GM12865 (cell line): ENCODE measurements at regions not wholly inside any gene's neighbourhood (a gene's known extent, or its start where the extent isn't known, plus 50 kb on each side); places are given as distances from the start of the nearest gene placed in this dataset.
"Not testable (repeated sequence)": the region's sequence is repeated elsewhere in the genome, so short reads cannot be mapped to it uniquely, and the experiment has no call there.

ENCODE experiments used
- DNase-seq: peaks from one replicate; pipeline ENCODE4 v3.0.0; 2010; ENCODE audit warnings: low read depth
- H3K4me3 ChIP-seq: 2 replicates; pipeline ENCODE4 v1.5.1; 2011; ENCODE audit warnings: mild to moderate bottlenecking, low read depth, low read length, control low read depth
- TF ChIP-seq, protein P1 (sequence below): IDR thresholded peaks from 2 replicates; pipeline ENCODE4 v1.5.1; 2011; ENCODE audit warnings: low read length, control low read depth, low read depth, inconsistent platforms; ENCODE audit not compliant: insufficient read depth; ENCODE audit errors: missing control alignments

DNA sequence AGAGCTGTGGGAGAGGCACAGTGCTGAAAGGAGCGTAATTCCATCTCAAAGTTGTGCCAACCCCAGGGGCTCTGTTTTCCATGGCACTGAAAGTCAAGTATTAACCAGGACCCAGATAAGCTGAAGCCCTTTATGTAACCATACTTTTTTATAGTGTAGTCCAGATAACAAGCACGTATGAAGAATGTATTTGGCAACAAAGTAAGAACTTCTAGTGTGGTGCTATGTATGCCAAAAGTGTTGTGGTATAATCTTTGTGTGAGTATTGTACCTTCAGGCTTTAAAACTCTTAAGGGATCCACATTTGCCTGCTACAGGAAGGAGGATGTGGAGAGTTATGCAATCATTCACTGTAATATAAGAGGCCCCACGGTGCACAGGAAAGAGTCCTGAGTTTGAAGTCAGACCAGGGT, 129.4 kb downstream of the IBTK start:
- DNase-seq = no peak
- H3K4me3 ChIP-seq = no peak overlapping the region
- TF ChIP-seq, protein P1, sequence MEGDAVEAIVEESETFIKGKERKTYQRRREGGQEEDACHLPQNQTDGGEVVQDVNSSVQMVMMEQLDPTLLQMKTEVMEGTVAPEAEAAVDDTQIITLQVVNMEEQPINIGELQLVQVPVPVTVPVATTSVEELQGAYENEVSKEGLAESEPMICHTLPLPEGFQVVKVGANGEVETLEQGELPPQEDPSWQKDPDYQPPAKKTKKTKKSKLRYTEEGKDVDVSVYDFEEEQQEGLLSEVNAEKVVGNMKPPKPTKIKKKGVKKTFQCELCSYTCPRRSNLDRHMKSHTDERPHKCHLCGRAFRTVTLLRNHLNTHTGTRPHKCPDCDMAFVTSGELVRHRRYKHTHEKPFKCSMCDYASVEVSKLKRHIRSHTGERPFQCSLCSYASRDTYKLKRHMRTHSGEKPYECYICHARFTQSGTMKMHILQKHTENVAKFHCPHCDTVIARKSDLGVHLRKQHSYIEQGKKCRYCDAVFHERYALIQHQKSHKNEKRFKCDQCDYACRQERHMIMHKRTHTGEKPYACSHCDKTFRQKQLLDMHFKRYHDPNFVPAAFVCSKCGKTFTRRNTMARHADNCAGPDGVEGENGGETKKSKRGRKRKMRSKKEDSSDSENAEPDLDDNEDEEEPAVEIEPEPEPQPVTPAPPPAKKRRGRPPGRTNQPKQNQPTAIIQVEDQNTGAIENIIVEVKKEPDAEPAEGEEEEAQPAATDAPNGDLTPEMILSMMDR = no peak

DNA sequence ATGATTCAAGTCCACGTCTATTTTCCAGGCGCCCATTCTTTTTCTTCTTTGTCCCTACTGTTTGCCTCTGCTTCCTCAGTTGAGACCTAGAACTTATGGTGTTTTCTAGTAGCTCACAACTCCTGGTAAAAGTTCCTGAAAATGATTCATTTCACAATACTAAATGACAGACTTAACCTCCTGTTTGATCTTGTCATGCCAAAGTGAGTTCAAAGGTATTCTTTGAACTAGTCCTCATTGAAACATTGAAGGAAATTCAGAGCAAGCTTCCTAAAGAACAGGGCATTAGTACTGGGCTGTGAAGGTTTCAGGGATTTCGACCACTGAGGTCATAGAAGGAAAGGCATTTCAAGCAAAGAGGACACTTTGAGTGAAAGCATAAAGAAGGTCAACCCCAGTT, 132.8 kb downstream of the IBTK start:
- TF ChIP-seq, protein P1 = no peak
- H3K4me3 ChIP-seq = no peak overlapping the region
- no peak for DNase-seq

DNA sequence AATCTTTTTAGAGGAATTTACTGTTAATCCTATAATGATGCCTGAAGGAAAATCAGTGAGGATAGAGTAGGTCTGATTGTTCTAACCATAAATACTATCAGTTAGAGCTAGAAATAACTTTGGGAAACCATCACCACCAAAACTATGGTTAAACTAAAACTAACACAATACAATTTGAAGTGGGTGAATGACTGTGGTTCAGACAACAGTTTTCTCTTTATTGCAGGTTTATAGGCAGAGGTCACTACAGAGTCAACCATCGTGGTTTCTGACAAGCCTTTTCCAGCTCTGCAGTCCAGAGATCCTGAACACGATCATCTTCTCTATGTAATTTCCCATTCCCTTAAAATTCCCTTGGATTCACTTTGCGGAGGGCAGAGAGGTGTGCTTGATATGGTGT, 134.3 kb downstream of the IBTK start:
- no peak overlapping the region for H3K4me3 ChIP-seq
- DNase-seq = no peak
- TF ChIP-seq, protein P1 = no peak

DNA sequence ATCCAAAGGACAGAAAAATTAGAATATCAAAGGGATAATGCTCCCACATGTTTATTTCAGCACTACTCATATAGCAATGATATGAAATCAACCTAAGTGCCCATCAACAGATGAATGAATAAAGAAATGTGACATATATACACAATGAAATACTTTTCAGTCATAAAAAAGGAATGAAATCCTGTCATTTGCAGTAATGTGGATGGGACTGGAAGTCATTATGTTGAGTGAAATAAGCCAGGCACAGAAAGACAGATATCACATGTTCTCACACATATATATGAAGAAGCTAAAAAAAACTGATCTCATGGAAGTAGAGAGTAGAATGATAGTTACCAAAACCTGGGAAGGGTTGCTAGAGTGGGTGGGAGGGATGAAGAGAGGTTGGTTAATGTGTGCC, 135.7 kb downstream of the IBTK start:
- DNase-seq = no peak
- H3K4me3 ChIP-seq = no peak overlapping the region
- TF ChIP-seq, protein P1 = no peak

DNA sequence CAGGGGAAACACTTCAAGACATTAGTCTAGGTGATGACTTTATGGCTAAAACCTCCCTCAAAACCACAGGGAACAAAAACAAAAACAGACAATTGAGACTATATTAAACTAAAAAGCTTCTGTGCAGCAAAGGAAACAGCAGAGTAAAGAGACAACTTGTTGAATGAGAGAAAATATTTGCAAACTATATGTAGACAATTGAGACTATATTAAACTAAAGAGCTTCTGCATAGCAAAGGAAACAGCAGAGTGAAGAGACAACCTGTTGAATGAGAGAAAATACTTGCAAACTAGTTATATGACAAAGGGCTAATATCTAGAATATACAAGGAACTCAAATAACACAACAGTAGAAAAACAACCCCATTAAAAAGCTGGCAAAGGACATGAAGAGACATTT, 136.4 kb downstream of the IBTK start:
- TF ChIP-seq, protein P1 = no peak
- DNase-seq = no peak
- no peak overlapping the region for H3K4me3 ChIP-seq

DNA sequence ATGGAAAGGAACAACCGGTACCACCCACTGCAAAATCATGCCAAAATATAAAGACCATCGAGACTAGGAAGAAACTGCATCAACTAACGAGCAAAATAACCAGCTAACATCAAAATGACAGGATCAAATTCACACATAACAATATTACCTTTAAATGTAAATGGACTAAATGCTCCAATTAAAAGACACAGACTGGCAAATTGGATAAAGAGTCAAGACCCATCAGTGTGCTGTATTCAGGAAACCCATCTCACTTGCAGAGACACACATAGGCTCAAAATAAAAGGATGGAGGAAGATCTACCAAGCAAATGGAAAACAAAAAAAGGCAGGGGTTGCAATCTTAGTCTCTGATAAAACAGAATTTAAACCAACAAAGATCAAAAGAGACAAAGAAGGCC, 144.4 kb downstream of the IBTK start:
- not testable (repeated sequence) for DNase-seq, H3K4me3 ChIP-seq

DNA sequence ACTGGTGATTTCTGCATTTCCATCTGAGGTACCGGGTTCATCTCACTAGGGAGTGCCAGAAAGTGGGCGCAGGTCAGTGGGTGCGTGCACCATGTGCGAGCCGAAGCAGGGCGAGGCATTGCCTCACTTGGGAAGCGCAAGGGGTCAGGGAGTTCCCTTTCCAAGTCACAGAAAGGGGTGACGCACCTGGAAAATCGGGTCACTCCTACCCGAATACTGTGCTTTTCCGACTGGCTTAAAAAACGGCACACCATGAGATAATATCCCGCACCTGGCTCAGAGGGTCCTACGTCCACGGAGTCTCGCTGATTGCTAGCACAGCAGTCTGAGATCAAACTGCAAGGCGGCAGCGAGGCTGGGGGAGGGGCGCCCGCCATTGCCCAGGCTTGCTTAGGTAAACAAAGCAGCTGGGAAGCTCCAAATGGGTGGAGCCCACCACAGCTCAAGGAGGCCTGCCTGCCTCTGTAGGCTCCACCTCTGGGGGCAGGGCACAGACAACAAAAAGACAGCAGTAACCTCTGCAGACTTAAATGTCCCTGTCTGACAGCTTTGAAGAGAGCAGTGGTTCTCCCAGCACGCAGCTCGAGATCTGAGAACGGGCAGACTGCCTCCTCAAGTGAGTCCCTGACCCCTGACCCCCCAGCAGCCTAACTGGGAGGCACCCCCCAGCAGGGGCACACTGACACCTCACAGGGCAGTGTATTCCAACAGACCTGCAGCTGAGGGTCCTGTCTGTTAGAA, 146.0 kb downstream of the IBTK start:
- DNase-seq, H3K4me3 ChIP-seq: not testable (repeated sequence)

DNA sequence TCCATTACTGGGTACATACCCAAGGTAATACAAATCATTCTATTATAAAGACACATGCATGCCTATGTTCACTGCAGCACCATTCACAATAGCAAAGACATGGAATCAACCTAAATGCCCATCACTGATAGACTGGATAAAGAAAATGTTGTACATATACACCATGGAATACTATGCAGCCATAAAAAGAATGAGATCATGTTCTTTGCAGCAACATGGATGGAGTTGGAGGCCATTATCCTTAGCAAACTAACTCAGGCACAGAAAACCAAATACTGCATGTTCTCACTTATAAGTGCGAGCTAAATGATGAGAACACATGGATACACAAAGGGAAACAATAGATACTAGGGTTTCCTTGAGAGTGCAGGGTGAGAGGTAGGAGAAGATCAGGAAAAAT, 146.8 kb downstream of the IBTK start:
- not testable (repeated sequence) for H3K4me3 ChIP-seq, DNase-seq
